ENCODE measurements at regions not wholly inside any gene's neighbourhood (a gene's known extent, or its start where the extent isn't known, plus 50 kb on each side); places are given as distances from the start of the nearest gene placed in this dataset.

- TF ChIP-seq CHD7 (IDR thresholded peaks at IDR 0.05; ENCODE audit: insufficient replicate concordance, low read length) (no peak), HDAC6 (IDR thresholded peaks at IDR 0.05; ENCODE audit: low read depth, low read length) (no peak), USF2 (IDR thresholded peaks at IDR 0.05; ENCODE audit: low read length) (no peak), CBX8 (IDR thresholded peaks at IDR 0.05; ENCODE audit: borderline replicate concordance, low read depth, low read length) (no peak), HDAC2 (IDR thresholded peaks at IDR 0.05; ENCODE audit: borderline replicate concordance in 1 of 2, low read depth in 2 of 2, low read length in 2 of 2) (no peak), YY1 (IDR thresholded peaks at IDR 0.05; ENCODE audit: low read depth, low read length) (no peak), KDM1A (IDR thresholded peaks at IDR 0.05; ENCODE audit: borderline replicate concordance, low read length) (no peak), POLR2AphosphoS5 (IDR thresholded peaks at IDR 0.05; ENCODE audit: low read depth, low read length) (no peak)
These were observed 246.9 kb upstream of the NEBL start (continued) for GRCh38 chr10:21144047-21144446.
